Esophagus muscularis mucosa (tissue), 3 donors: ENCODE measurements at regions not wholly inside any gene's neighbourhood (a gene's known extent, or its start where the extent isn't known, plus 50 kb on each side); places are given as distances from the start of the nearest gene placed in this dataset.

Experiments
- CTCF ChIP-seq, 3 experiments: fragments of 200-600 bp in 2 of 3; fragments of 450-650 bp in 1 of 3; sonication (generic) in 2 of 3; IDR thresholded peaks; one replicate each; pipeline ENCODE4 v1.5.1; 2017 to 2019; ENCODE audit warnings: antibody characterized with exemption in 3 of 3, mild to moderate bottlenecking in 2 of 3, moderate library complexity in 1 of 3
- POLR2A ChIP-seq: fragments of 450-650 bp; IDR thresholded peaks from one replicate; pipeline ENCODE4 v1.6.1; 2017; ENCODE audit warnings: antibody characterized with exemption, moderate library complexity, mild to moderate bottlenecking, low read depth
- POLR2AphosphoS5 ChIP-seq, 2 donors: sonication (generic); formaldehyde crosslinking; IDR thresholded peaks; one replicate each; pipeline ENCODE4 v1.6.1; 2017; ENCODE audit warnings: antibody characterized with exemption in 2 of 2

- TF ChIP-seq CTCF (IDR thresholded peaks at IDR 0.05) (no peak), POLR2A (no peak), POLR2AphosphoS5 (IDR thresholded peaks at IDR 0.05) (no peak)
Observed at GRCh38 chr13:109314101-109314500, 472.3 kb downstream of the IRS2 start.
